Psoas muscle (tissue), 7 donors: ENCODE measurements at regions not wholly inside any gene's neighbourhood (a gene's known extent, or its start where the extent isn't known, plus 50 kb on each side); places are given as distances from the start of the nearest gene placed in this dataset.

Experiments
- ATAC-seq, 4 donors: fragments of 200-7000 bp; cut with Tn5 transposase; one replicate each; pipeline ENCODE4 v1.9.1; 2020; ENCODE audit warnings: moderate library complexity in 3 of 4, mild to moderate bottlenecking in 2 of 4
- DNase-seq, 2 donors: peaks; one replicate each; pipeline ENCODE4 v3.0.0-alpha.2; 2020
- H3K27ac ChIP-seq: fragments of 200-600 bp; one replicate; pipeline ENCODE4 v1.8.0; 2022
- H3K27me3 ChIP-seq, 3 donors: fragments of 200-600 bp in 1 of 3; one replicate each; pipeline versions ENCODE4 v1.6.1 to v1.8.0; 2013 to 2022; ENCODE audit warnings: low read length in 2 of 3, mild to moderate bottlenecking in 2 of 3, moderate library complexity in 1 of 3; ENCODE audit not compliant: insufficient read depth in 3 of 3
- H3K36me3 ChIP-seq, 2 donors: fragments of 200-600 bp in 1 of 2; one replicate each; pipeline versions ENCODE4 v1.6.1 to v1.8.0; 2013 to 2022; ENCODE audit warnings: low read depth in 1 of 2, mild to moderate bottlenecking in 1 of 2, moderate library complexity in 1 of 2; ENCODE audit not compliant: insufficient read depth in 1 of 2
- H3K4me1 ChIP-seq: fragments of 200-600 bp; one replicate; pipeline ENCODE4 v1.8.0; 2022
- H3K4me3 ChIP-seq: fragments of 200-600 bp; one replicate; pipeline ENCODE4 v1.8.0; 2022; ENCODE audit warnings: mild to moderate bottlenecking
- H3K9me3 ChIP-seq: fragments of 200-600 bp; one replicate; pipeline ENCODE4 v1.8.0; 2022
- CTCF ChIP-seq: fragments of 200-600 bp; IDR thresholded peaks from one replicate; pipeline ENCODE4 v1.8.0; 2022; ENCODE audit warnings: antibody characterized with exemption
- WGBS, 3 donors: extraction: QIAGEN DNeasy Blood & Tissue Kit; methylation state at CpG; one replicate each; pipeline versions ENCODE4 v1.1.6 to v1.1.7; 2013; 5-methylcytosine and 5-hydroxymethylcytosine counted together
- intact Hi-C, 2 donors: fragments of 100-400 bp; cut with DNase I; formaldehyde crosslinking; loops; one replicate each; pipeline versions ENCODE4 v1.11.0 to v1.14.2; 2022
- donor health status: healthy with polysubstance abuse.
- donor health status: DM: no; HTN: no; CAD: no; lungs with moderate emphysema.
- donor health status: Bipolar disorder and iron deficiency.
- donor health status: healthy.
- donor health status: DM: yes; HTN: yes; CAD: no.
- donor health status: DM: no; HTN: no; CAD: no.
- donor health status: DM: yes; HTN: yes; CAD: no.

DNA sequence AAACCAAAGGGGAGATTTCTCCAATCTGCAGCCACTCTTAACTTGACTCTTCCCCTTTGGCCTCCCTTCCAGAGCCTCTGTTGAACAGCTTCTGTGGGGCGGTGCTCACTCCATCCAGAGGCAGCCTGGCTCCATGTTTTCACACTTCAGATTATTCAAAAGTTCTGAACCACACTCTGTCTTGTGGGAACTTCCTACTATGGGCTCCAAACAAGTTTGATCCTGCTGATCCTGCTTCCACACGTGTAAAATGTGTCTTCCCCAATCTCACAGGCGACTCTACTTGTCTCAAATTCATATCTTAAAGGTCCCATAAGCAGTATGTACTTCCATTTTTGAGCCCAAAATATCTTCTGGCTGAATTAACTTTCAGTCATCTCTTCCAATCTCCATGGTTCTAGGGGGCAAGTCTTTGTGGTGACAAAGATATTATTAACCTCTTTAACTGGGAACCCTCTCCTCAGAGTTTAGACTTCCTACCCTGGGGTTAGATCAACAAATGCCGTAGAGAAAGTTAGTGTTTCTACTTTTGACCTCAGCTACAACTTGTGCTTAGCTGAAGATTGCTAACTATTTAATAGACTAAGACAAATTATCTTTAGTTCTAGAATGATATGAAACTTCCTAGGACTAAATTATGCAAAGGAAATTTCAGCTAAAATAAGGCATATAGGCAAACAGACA is 176.3 kb upstream of the BCL6 start:
- ATAC-seq = no peak
- no peak overlapping the region for H3K27ac ChIP-seq
- H3K4me1 ChIP-seq = peaks cover 13% of the 10 kb centered on the region
- no peaks in the 10 kb centered on the region for H3K27me3 ChIP-seq
- 65 to 68% (median 66%) methylated on average over 4 of the region's 4 CpGs for WGBS, 3 donors
- intact Hi-C loops = no loop called here
- no peak for TF ChIP-seq CTCF
- no peak overlapping the region for H3K4me3 ChIP-seq
- no peaks in the 10 kb centered on the region for H3K36me3 ChIP-seq
- no peak for DNase-seq
- H3K9me3 ChIP-seq = no peaks in the 10 kb centered on the region

DNA sequence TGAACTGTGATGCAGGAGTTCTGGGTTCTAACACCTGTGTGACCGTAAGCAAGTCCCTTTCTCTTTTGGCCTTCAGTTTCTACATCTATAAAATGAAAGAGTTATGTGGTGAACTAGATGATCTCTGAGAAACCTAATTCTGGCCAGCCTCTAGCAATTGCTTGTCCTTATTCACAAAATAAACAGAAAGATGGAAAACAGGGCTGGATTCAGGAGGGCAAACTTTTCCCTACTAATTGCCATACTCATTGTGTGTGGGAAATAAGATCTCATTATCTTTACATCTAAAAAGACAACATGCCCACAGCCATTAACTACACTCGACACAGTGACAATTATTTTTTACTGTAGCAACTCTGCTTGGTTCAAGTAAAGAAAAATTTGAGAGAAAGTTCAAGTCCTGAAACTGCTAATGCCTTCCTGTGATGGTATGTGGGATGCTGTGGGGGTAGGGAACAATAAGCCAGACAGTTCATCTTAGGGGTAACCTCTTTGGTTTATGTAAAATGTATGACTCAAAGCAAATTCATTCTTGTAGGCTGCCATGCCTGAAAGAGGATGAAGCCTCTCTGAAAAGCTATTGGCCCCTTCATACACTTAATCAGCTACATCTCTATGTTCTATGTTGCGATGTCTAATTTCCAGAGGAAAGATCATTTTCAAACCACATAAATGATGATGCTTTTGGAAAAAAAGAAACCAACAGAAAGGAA is 177.6 kb upstream of the BCL6 start:
- Histone ChIP-seq H3K36me3 (no peaks in the 10 kb centered on the region), H3K27ac (no peak overlapping the region), H3K4me3 (no peak overlapping the region), H3K4me1 (peaks cover 1% of the 10 kb centered on the region), H3K27me3 (no peaks in the 10 kb centered on the region), H3K9me3 (no peaks in the 10 kb centered on the region)
- no peak for TF ChIP-seq CTCF
- intact Hi-C loops = no loop called here
- ATAC-seq (no peak), DNase-seq (no peak)
- 92 to 96% (median 95%) methylated on average over 3 of the region's 3 CpGs for WGBS, 3 donors

DNA sequence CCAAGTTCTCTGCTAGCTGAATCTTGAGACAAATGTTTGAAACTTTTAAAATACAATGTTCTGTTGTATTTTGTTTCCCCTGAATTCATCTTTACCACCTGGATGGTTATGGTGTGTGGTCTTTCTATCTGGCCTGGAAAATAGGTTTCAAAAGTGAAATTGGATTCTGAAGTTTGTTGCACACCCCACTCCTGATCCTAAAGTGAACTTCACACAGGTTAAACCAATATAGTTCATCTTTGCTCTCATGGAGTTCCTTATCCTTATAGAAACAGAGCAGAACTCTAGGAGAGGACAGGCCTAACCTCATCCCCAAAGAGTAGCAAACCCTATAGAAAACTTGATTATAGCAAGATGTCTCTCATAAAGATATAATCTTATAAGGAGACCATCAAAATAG is 179.4 kb upstream of the BCL6 start:
- Histone ChIP-seq H3K4me3 (no peak overlapping the region), H3K36me3 (no peaks in the 10 kb centered on the region), H3K4me1 (peaks cover 9% of the 10 kb centered on the region), H3K27me3 (no peaks in the 10 kb centered on the region), H3K27ac (no peak overlapping the region), H3K9me3 (no peaks in the 10 kb centered on the region)
- intact Hi-C loops = no loop called here
- ATAC-seq (no peak), DNase-seq (no peak)
- no peak for TF ChIP-seq CTCF

DNA sequence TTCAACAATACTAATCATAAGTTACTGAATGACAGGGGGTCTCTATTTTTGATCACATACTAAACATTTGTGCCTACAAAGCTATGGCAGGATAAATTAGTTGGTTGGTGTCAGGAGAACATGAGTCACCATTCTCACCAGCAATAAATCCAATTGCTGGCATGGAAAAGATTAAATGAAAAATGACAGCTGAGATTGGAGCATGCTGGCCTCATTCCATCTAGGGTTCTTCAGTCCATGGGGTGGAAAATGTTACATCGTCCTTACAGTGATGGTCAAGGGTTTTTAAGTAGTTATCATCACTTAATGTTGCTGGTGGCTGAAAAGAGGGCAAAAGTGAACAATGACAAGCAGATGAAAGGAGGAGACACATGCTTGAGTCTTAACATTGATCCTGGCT is 180.1 kb upstream of the BCL6 start:
- Histone ChIP-seq H3K27ac (peak overlapping the region; percentile 53), H3K9me3 (no peaks in the 10 kb centered on the region), H3K4me1 (peaks cover 10% of the 10 kb centered on the region), H3K27me3 (no peaks in the 10 kb centered on the region), H3K36me3 (no peaks in the 10 kb centered on the region), H3K4me3 (no peak overlapping the region)
- intact Hi-C loops = no loop called here
- no peak for TF ChIP-seq CTCF
- ATAC-seq = peak; percentile 47 to 80 (median 61)
- 4 to 28% (median 27%) methylated on average over 1 of the region's 1 CpG for WGBS, 3 donors
- no peak for DNase-seq
